Thoracic aorta (tissue), 2 donors: ENCODE measurements at regions not wholly inside any gene's neighbourhood (a gene's known extent, or its start where the extent isn't known, plus 50 kb on each side); places are given as distances from the start of the nearest gene placed in this dataset.
"Not testable (repeated sequence)": the region's sequence is repeated elsewhere in the genome, so short reads cannot be mapped to it uniquely, and the experiment has no call there.

ENCODE experiments used
- ATAC-seq: fragments of 150-250 bp; one replicate; pipeline ENCODE4 v1.8.0; 2017; ENCODE audit warnings: low read depth; ENCODE audit not compliant: insufficient number of reproducible peaks, low FRiP score
- DNase-seq: peaks from one replicate; pipeline ENCODE4 v3.0.0-alpha.2; 2020; ENCODE audit warnings: low spot score
- H3K27ac ChIP-seq, 2 donors: fragments of 200-600 bp; sonication (generic); 1 replicate in 1 of 2; 2 replicates in 1 of 2; pipeline ENCODE4 v1.5.1; 2016; ENCODE audit warnings: mild to moderate bottlenecking in 2 of 2, moderate library complexity in 2 of 2
- H3K27me3 ChIP-seq: fragments of 200-600 bp; sonication (generic); replicated peaks from 2 replicates; pipeline ENCODE4 v1.6.0; 2016; ENCODE audit warnings: mild to moderate bottlenecking; ENCODE audit not compliant: insufficient read depth
- H3K36me3 ChIP-seq: fragments of 200-600 bp; sonication (generic); one replicate; pipeline ENCODE4 v1.5.1; 2016
- H3K4me1 ChIP-seq, 2 donors: fragments of 200-600 bp; sonication (generic); 1 replicate in 1 of 2; 2 replicates in 1 of 2; pipeline versions ENCODE4 v1.5.1 to v1.6.0; 2016; ENCODE audit warnings: low read depth in 2 of 2, mild to moderate bottlenecking in 1 of 2; ENCODE audit not compliant: control insufficient read depth in 1 of 2
- H3K4me3 ChIP-seq: fragments of 200-600 bp; sonication (generic); 2 replicates; pipeline ENCODE4 v1.5.1; 2016; ENCODE audit warnings: mild to moderate bottlenecking
- H3K9me3 ChIP-seq: fragments of 200-600 bp; sonication (generic); 2 replicates; pipeline ENCODE4 v1.5.1; 2016
- TF ChIP-seq, protein P1 (sequence below): fragments of 200-600 bp; sonication (generic); IDR thresholded peaks from one replicate; pipeline ENCODE4 v1.5.1; 2019; ENCODE audit warnings: antibody characterized with exemption

DNA sequence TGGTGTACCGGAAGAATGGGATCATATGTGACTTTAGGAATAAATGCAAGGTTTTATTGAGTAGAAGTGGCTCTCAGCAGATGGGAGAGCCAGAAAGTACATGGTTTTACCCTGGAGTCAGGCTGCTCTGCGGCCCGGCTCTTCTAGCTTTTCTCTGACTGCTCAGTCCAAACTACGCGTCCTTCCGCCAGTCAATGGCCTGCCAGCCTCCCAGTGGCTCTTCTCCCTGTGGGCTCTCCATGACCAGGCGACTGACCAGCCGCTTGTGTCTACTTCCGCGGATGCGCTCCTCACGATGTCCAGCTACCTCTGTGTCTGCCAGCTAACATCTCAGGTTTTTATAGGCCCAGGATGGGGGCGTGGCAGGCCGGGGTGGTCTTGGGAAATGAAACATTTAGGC is 220.4 kb downstream of the VAPA start:
- no peaks in the 10 kb centered on the region for H3K36me3 ChIP-seq
- no peaks in the 10 kb centered on the region for H3K27me3 ChIP-seq
- no peak overlapping the region for H3K4me3 ChIP-seq
- ATAC-seq = no peak
- TF ChIP-seq, protein P1, sequence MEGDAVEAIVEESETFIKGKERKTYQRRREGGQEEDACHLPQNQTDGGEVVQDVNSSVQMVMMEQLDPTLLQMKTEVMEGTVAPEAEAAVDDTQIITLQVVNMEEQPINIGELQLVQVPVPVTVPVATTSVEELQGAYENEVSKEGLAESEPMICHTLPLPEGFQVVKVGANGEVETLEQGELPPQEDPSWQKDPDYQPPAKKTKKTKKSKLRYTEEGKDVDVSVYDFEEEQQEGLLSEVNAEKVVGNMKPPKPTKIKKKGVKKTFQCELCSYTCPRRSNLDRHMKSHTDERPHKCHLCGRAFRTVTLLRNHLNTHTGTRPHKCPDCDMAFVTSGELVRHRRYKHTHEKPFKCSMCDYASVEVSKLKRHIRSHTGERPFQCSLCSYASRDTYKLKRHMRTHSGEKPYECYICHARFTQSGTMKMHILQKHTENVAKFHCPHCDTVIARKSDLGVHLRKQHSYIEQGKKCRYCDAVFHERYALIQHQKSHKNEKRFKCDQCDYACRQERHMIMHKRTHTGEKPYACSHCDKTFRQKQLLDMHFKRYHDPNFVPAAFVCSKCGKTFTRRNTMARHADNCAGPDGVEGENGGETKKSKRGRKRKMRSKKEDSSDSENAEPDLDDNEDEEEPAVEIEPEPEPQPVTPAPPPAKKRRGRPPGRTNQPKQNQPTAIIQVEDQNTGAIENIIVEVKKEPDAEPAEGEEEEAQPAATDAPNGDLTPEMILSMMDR = no peak
- peaks cover 5 to 12% of the 10 kb centered on the region in 2 donors for H3K4me1 ChIP-seq
- no peak for DNase-seq
- H3K9me3 ChIP-seq = no peaks in the 10 kb centered on the region
- no peak overlapping the region for H3K27ac ChIP-seq

DNA sequence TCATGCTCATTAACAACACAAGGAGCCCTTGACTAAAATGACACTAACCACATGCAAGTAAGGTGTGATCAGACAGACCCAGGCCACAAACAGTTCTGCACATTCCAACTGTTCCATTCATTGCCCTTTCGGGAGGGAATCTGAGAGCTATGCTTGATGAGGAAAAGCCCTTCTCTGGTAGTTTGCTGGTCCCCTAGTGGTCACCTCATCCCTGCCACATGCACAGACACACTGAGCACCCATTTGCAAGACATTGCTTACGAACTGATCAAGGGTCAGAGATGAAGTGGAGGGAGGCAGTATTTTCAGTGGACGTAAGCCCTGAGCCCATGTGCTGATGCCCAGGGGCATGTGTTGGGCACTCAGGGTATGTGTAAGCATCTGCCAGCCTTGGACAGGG is 220.9 kb downstream of the VAPA start:
- not testable (repeated sequence) for H3K27ac ChIP-seq, H3K9me3 ChIP-seq, DNase-seq, H3K4me3 ChIP-seq, ATAC-seq, H3K36me3 ChIP-seq, H3K27me3 ChIP-seq
- H3K4me1 ChIP-seq = peaks cover 5 to 12% of the 10 kb centered on the region in 2 donors

DNA sequence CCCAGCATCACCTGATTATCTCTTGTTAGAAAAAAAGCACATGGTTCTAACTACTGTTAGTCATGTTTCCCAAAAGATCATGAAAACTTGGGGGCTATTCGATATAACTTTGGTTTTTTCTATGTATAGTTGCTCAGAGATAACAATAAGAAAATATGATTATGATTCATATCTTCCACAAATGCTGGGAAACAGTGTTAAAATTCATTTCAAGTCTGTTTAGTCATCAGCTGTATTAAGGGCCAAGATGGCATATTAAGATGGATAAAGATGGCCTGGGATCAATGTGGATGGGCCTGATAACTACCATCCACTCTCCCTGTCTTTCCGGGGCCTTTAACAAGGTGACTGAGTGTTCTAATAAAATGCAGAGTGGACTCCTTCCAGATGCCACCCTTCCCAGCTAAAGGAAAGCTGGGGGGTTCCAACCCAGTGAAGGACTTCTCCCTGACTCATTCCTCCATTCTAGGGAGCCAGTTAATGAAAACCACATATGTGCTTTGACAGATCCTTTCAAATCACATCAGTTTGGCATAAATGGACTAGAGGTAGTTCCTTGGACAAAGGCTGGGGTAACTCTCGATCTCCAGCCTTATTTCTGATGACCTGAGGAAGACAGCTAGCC is 221.6 kb downstream of the VAPA start:
- no peaks in the 10 kb centered on the region for H3K27me3 ChIP-seq
- no peak overlapping the region for H3K27ac ChIP-seq
- no peak for DNase-seq
- no peaks in the 10 kb centered on the region for H3K9me3 ChIP-seq
- TF ChIP-seq, protein P1 = no peak
- H3K4me1 ChIP-seq = peaks cover 5 to 12% of the 10 kb centered on the region in 2 donors
- no peaks in the 10 kb centered on the region for H3K36me3 ChIP-seq
- no peak for ATAC-seq
- H3K4me3 ChIP-seq = no peak overlapping the region

DNA sequence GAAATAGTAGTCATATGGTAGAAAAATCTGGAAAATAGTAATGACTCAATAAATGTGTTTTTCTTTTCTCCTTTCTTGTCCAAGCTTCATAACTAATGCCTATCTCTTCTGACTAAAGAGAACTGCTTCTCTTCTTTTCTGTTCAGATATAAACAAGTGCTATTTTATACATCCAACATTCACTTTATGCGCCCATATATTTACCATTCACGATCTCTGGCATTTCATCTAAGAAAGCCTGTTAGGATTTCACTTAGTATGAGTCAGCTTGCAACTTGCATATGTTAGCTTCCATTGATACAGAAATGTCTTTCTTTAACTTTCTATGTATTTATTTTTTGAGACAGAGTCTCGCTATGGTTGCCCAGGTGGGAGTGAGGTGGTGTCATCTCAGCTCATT is 224.9 kb downstream of the VAPA start:
- Histone ChIP-seq H3K9me3 (no peaks in the 10 kb centered on the region), H3K27me3 (no peaks in the 10 kb centered on the region), H3K4me3 (no peak overlapping the region), H3K4me1 (peaks cover 12 to 26% of the 10 kb centered on the region in 2 donors), H3K27ac (no peak overlapping the region), H3K36me3 (no peaks in the 10 kb centered on the region)
- DNase-seq (no peak), ATAC-seq (no peak)
- TF ChIP-seq, protein P1 = no peak

DNA sequence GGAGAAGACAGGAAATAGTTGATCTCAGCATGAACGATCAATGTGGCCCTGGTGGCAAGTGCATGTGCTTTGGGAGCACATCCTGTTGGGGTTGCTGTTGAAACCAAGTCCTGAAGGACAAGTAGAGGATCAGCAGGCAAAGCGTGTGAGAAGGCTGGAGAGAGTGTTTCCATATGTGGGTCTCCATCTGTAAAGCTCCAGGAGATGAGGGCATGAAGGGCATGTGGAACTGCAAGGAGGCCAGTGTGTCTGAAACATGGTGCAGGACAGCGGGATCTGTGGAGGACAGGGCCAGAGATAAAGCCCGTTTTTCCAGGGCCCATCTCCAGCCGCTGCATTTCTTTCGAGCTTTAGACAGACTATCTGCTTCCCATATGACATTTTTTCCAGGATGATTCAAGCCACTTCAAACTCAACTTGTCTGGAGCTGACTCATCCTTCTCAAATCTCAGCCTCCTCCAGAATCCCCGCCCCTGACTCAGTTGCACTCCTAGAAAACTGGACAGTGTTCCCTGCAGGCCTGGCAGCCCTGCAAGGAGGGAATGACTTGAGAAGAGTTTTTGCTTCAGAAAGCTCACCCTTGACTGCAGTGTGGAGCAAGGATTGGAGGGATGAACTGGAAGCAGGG is 226.1 kb downstream of the VAPA start:
- no peaks in the 10 kb centered on the region for H3K9me3 ChIP-seq
- no peaks in the 10 kb centered on the region for H3K36me3 ChIP-seq
- H3K4me3 ChIP-seq = no peak overlapping the region
- no peak overlapping the region for H3K27ac ChIP-seq
- H3K4me1 ChIP-seq = peaks cover 13 to 33% of the 10 kb centered on the region in 2 donors
- DNase-seq = no peak
- H3K27me3 ChIP-seq = no peaks in the 10 kb centered on the region
- ATAC-seq = no peak
- TF ChIP-seq, protein P1 = no peak
